HG03175 (cell line): ENCODE measurements at regions not wholly inside any gene's neighbourhood (a gene's known extent, or its start where the extent isn't known, plus 50 kb on each side); places are given as distances from the start of the nearest gene placed in this dataset.
A peak's percentile ranks its signal among the peaks of the same experiment; 100 is the strongest.
"Not testable (repeated sequence)": the region's sequence is repeated elsewhere in the genome, so short reads cannot be mapped to it uniquely, and the experiment has no call there.

Experiments used
- ATAC-seq: cut with Tn5 transposase; IDR thresholded peaks from one replicate; pipeline ENCODE4 v1.9.1; 2021; ENCODE audit warnings: mild to moderate bottlenecking, moderate library complexity; ENCODE audit not compliant: unreplicated experiment

- no peak for ATAC-seq
Observed at GRCh38 chr18:57887543-57888383, 84.6 kb upstream of the ATP8B1 start.

DNA sequence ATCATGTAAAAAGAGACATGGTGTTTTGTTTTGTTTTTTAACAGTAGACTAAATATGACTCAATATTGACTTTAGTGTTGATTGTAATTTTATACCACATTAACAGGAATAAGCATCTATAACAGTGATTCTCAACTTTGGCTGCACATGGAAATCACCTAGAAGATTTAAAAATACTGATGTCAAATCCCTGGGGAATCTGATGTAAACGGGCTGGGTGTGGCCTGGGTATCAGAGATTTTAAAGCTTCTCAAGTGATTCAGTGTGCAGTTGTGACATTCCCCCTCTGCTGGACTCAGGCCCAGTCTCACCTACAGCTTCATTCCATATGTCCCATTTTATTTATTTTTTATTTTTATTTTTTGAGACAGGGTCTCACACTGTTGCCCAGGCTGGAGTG, 82.8 kb upstream of the ATP8B1 start:
- no peak for ATAC-seq

- no peak for ATAC-seq
Observed at GRCh38 chr18:57882465-57882864, 79.3 kb upstream of the ATP8B1 start.

- peak; percentile 86 for ATAC-seq
Observed at GRCh38 chr18:57881818-57882413, 78.8 kb upstream of the ATP8B1 start.

GRCh38 chr18:57879924-57880323, 76.8 kb upstream of the ATP8B1 start:
- ATAC-seq = not testable (repeated sequence)

DNA sequence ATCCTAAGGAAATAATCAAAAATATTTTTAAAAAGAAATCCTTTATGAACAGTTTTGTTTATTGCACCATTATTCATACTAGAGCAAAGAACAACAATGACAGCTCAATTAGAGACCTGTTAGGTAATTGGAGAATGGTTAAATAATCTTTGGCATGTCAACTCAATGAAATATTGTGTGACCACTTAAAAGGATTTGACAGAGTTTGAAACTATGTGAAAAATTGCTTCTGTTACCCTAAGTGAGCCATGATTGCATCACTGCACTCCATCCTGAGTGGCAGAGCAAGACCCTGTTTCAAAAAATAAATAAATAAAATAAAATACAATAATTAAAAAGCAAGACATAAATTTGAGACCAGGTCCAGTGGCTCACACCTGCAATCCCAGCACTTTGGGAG, 66.1 kb upstream of the ATP8B1 start:
- no peak for ATAC-seq

GRCh38 chr18:57866355-57866754, 63.2 kb upstream of the ATP8B1 start:
- no peak for ATAC-seq

GRCh38 chr18:57864615-57865121, 61.6 kb upstream of the ATP8B1 start:
- no peak for ATAC-seq

- no peak for ATAC-seq
Observed at GRCh38 chr18:57863706-57864105, 60.6 kb upstream of the ATP8B1 start.

GRCh38 chr18:57859314-57859713, 56.2 kb upstream of the ATP8B1 start:
- ATAC-seq = no peak

- no peak for ATAC-seq
Observed at GRCh38 chr18:57856557-57857280, 53.6 kb upstream of the ATP8B1 start.

DNA sequence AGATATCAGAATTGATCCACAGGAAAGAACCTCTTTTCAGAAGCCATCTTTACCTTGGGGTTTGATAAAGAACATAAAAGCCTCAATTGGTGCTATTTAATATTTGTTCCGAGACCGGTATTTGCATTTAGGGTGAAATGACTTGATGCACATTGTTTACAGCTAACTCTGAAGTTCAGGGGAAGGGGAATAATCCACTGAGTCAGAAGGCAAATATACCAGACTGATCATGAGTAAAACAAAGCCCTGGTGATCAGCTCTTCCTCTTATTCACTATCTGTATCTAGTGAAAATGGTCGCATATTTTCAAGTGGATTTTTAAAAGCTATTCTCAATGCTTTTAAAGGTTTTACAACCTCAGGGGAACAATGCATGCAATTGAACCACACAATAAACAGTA, 53.0 kb upstream of the ATP8B1 start:
- no peak for ATAC-seq

DNA sequence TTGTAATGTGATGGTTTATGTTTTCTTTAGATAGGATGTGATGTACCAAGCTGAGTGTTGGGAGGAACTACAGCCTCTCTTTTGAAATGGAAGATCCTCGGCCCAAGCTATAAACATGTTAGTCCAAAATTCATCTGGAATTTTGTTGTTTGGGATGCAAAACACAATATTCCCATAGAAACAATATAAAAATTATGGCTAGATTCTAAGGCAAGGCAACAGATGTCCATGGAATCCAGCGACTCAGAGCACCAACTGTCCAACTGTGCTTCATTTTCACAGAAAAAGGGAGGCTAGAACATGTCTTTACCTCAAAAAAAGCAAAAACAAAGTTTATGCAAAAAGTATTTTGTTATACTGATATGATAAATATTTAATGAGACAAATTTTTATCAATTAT, 52.4 kb upstream of the ATP8B1 start:
- ATAC-seq = no peak

- no peak for ATAC-seq
Observed at GRCh38 chr18:57854726-57855125, 51.6 kb upstream of the ATP8B1 start.

- ATAC-seq = no peak
Observed at GRCh38 chr18:57853864-57854263, 50.7 kb upstream of the ATP8B1 start.

GRCh38 chr18:57853133-57853532, 50.0 kb upstream of the ATP8B1 start:
- no peak for ATAC-seq
